Upper lobe of right lung (tissue), 1 donor: ENCODE measurements at regions not wholly inside any gene's neighbourhood (a gene's known extent, or its start where the extent isn't known, plus 50 kb on each side); places are given as distances from the start of the nearest gene placed in this dataset.

ENCODE experiments used
- ATAC-seq: fragments of 200-7000 bp; cut with Tn5 transposase; one replicate; pipeline ENCODE4 v1.9.1; 2020; ENCODE audit warnings: mild to moderate bottlenecking, moderate library complexity
- DNase-seq: peaks from one replicate; pipeline ENCODE4 v3.0.0-alpha.2; 2020
- H3K27ac ChIP-seq: fragments of 200-600 bp; one replicate; pipeline ENCODE4 v1.8.0; 2022
- H3K27me3 ChIP-seq: fragments of 200-600 bp; one replicate; pipeline ENCODE4 v1.8.0; 2022; ENCODE audit warnings: mild to moderate bottlenecking
- H3K36me3 ChIP-seq: fragments of 200-600 bp; one replicate; pipeline ENCODE4 v1.8.0; 2022
- H3K4me1 ChIP-seq: fragments of 200-600 bp; one replicate; pipeline ENCODE4 v1.8.0; 2022
- H3K4me3 ChIP-seq: fragments of 200-600 bp; one replicate; pipeline ENCODE4 v1.8.0; 2022; ENCODE audit warnings: mild to moderate bottlenecking
- H3K9me3 ChIP-seq: fragments of 200-600 bp; one replicate; pipeline ENCODE4 v1.8.0; 2022
- CTCF ChIP-seq: fragments of 200-600 bp; IDR thresholded peaks from one replicate; pipeline ENCODE4 v1.8.0; 2022; ENCODE audit warnings: antibody characterized with exemption
- intact Hi-C: fragments of 100-400 bp; cut with DNase I; formaldehyde crosslinking; loops from one replicate; pipeline ENCODE4 v1.11.0; 2022
- donor health status: DM: no; HTN: yes; CAD: no; lungs with severe emphysema.

DNA sequence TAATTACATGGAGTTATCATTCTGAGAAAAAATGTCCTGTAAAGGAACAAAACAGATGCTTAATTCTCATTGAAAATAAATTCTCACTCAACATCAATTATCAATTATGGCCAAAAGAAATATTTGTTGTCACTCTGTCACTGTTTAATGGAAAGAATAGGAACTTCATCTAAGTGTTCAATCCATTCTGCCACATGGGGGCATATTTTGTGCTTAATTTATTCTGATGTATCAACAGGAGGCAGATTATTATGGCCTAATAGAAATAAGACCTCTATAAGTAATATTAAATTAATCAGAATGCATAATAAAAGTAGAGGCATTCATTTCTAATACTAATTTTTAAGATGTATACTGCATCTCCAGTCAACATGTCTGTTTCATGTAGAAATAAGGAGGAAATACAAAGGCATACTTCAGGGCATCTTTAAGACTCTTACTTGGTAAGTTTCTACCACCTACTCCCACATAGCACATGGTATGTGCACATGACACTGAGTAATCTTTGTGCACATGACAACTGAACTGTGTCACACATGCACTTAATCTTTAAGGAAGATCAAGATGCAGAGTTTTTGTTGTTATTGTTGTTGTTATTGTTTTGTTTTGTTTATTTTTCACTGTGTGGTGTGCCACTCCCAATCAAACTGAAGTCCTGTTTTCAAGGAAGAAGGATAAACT is 420.4 kb upstream of the SEMA3A start:
- ATAC-seq = no peak
- H3K4me3 ChIP-seq = no peak overlapping the region
- no peaks in the 10 kb centered on the region for H3K4me1 ChIP-seq
- no peak for TF ChIP-seq CTCF
- DNase-seq = no peak
- H3K9me3 ChIP-seq = no peaks in the 10 kb centered on the region
- H3K27me3 ChIP-seq = no peaks in the 10 kb centered on the region
- no peaks in the 10 kb centered on the region for H3K36me3 ChIP-seq
- intact Hi-C loops = no loop called here
- H3K27ac ChIP-seq = no peak overlapping the region

DNA sequence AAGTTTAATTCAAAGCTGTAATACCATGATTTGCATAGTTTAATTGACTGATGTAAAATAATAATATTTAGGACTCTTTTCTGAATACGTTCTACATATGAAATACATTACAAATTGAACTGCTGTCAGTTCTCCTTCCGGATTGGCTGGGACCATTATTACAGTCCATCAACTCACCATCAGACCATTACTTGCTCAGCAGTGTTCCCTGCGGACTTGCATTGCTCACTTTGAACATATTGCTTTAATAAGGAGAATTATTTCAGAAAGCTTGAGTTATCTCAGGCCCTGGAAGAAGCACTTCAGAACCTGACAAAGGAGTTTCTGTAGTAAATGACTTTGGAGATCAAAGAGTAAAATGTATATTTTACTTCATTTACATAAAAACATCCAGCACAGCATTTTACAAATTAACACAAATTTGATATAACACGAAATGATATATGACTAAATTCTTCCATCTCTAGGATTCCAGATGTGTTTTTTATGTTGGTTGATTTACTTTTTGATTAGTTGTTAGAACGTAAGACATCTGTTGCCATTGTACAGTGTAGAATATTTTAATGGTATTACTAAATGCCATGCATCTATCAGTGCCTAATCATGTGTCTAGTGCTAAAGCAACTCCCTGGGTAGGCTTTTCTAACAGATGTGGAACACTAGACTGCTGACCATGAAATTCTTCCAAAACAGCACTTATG is 418.5 kb upstream of the SEMA3A start:
- no peaks in the 10 kb centered on the region for H3K36me3 ChIP-seq
- ATAC-seq (no peak), DNase-seq (no peak)
- no peak overlapping the region for H3K27ac ChIP-seq
- intact Hi-C loops = no loop called here
- no peak overlapping the region for H3K4me3 ChIP-seq
- TF ChIP-seq CTCF = no peak
- no peaks in the 10 kb centered on the region for H3K4me1 ChIP-seq
- no peaks in the 10 kb centered on the region for H3K9me3 ChIP-seq
- H3K27me3 ChIP-seq = no peaks in the 10 kb centered on the region

DNA sequence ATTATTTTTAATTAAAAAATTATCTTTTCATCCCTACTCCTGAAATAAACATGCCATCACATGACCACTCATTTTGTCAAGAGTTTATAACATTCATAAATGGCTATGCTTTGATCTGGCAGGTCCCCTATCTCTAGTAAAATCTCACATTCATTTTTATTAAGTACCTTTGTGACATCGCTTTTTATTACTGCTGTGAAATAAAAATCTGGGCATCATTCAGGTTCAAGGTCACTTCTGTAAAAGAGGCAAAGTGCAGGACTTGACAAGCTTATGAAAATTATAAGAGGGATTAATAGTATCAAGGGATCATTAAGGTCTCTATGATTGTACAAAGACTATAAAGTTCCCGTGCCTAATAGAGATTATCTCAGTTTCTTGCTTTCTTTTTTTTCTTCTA is 416.8 kb upstream of the SEMA3A start:
- no peak overlapping the region for H3K4me3 ChIP-seq
- no peaks in the 10 kb centered on the region for H3K27me3 ChIP-seq
- H3K36me3 ChIP-seq = no peaks in the 10 kb centered on the region
- ATAC-seq (no peak), DNase-seq (no peak)
- intact Hi-C loops = no loop called here
- H3K9me3 ChIP-seq = no peaks in the 10 kb centered on the region
- no peaks in the 10 kb centered on the region for H3K4me1 ChIP-seq
- TF ChIP-seq CTCF = no peak
- H3K27ac ChIP-seq = no peak overlapping the region

DNA sequence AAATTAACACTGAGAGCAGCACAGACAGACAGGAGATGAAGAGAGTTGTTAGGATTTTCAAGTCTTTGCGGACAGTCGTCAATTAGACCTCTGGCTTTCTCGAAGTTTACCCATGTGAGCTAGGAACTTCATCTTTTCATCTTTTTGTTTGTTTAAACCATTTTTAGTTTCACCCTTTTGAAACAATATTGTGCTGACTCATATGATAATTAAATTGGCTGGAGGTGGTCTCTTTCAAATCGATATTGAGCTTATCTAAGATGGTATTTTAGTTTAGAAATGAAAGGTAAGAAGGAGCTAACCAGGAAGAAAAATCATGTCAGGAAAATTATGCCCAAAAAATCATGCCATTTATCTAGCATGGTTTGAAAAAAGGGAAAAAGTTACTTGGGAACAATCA is 415.8 kb upstream of the SEMA3A start:
- intact Hi-C loops = no loop called here
- no peaks in the 10 kb centered on the region for H3K27me3 ChIP-seq
- no peak for TF ChIP-seq CTCF
- no peak for ATAC-seq
- H3K4me1 ChIP-seq = no peaks in the 10 kb centered on the region
- H3K4me3 ChIP-seq = no peak overlapping the region
- no peak for DNase-seq
- no peak overlapping the region for H3K27ac ChIP-seq
- H3K9me3 ChIP-seq = no peaks in the 10 kb centered on the region
- H3K36me3 ChIP-seq = no peaks in the 10 kb centered on the region

DNA sequence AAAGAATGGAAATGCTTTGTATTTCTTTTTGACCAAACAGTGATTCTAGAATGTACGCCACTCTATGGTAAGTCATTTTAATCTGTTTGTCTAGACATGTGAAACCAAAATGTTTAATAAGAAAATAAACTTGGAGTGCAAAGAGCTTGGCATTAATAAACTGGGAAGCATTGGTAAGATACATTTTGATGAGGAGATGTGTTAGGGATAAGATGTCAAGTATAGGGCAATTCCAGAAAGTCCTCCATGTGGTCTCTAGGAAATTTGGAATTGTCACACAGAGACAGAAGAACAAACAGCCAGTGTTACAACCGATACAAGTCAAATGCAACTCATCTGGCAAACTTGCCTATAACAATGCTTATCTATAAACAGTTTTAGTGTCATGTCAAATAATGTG is 410.7 kb upstream of the SEMA3A start:
- intact Hi-C loops = no loop called here
- H3K27me3 ChIP-seq = no peaks in the 10 kb centered on the region
- no peak for ATAC-seq
- H3K4me1 ChIP-seq = no peaks in the 10 kb centered on the region
- no peaks in the 10 kb centered on the region for H3K36me3 ChIP-seq
- H3K4me3 ChIP-seq = no peak overlapping the region
- no peaks in the 10 kb centered on the region for H3K9me3 ChIP-seq
- no peak for TF ChIP-seq CTCF
- DNase-seq = no peak
- H3K27ac ChIP-seq = no peak overlapping the region
